HG03469 (cell line): ENCODE measurements at regions not wholly inside any gene's neighbourhood (a gene's known extent, or its start where the extent isn't known, plus 50 kb on each side); places are given as distances from the start of the nearest gene placed in this dataset.
A peak's percentile ranks its signal among the peaks of the same experiment; 100 is the strongest.
"Not testable (repeated sequence)": the region's sequence is repeated elsewhere in the genome, so short reads cannot be mapped to it uniquely, and the experiment has no call there.

Experiments used
- ATAC-seq: cut with Tn5 transposase; IDR thresholded peaks from one replicate; pipeline ENCODE4 v1.9.1; 2021; ENCODE audit warnings: mild to moderate bottlenecking, moderate library complexity, moderate number of reproducible peaks; ENCODE audit not compliant: unreplicated experiment

GRCh38 chr2:14433946-14434495 is 198.5 kb upstream of the LRATD1 start:
- ATAC-seq, result no peak

DNA sequence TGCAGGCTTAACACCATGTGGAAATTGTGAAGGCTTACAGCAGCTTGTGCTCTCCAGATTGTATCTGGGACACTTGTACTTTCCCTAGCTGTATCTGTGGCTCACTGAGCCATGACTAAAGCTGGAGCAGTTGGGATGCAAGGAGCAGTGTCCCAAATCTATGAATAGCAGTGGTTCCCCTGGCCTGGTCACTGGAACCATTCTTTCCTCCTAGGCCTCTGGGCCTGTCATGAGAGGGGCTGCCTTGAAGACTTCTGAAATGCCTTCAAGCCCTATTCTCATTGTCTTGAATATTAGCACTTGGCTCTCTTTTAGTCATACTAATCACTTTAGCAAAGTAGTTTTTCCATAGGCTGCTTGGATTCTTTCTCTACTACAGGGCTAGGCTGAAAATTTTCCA is 186.8 kb upstream of the LRATD1 start:
- ATAC-seq, result no peak

DNA sequence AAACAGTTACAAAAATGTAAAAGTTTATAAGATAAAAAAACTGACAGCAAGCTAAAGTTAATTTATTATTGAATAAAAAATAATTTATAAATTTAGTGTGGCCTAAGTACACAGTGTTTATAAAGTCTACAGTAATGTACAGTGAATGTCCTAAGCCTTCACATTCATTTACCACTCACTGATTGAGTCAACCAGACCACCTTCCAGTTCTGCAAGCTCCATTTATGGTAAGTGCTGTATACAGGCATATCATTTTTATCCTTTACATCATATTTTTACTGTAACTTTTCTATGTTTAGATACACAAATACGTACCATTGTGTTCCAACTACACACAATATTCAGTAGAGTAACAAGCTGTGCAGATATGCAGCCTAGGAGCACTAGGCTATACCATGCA is 184.2 kb upstream of the LRATD1 start:
- no peak for ATAC-seq

DNA sequence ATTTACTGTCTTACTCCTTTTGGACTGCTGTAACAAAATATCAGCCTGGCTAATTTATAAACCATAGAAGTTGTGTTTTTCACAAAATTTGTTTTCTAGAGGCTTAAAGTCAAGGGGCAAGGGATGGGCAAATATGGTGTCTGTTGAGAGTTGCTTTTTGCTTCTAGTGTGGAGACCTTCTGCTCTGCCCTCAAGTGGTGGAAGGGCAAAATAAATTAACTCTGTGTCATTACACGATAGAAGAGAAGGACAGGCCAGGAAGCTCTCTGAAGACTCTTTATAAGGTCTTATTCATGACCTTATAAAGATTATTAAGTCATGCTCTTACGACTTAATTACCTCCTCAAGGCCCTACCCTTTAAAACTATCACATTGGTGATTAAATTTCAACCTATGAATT is 181.2 kb upstream of the LRATD1 start:
- ATAC-seq, result no peak

DNA sequence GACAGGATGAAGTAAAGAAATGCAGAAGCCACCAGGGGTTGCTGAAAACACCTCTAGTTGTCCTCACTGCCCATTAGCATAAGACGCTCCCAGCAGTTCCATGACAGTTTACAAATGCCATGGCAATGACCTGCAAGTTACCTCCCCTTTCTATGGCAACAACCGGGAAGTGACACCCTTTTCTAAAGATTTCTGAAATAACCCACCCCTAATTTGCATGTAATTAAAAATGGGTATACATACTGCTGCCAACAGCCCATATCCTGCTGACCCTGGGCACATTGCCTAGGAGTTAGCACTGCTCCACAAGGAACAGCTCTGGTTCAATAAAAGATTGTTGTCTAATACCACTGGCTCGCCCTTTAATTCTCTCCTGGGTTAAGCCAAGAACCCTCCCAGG is 178.3 kb upstream of the LRATD1 start:
- no peak for ATAC-seq

DNA sequence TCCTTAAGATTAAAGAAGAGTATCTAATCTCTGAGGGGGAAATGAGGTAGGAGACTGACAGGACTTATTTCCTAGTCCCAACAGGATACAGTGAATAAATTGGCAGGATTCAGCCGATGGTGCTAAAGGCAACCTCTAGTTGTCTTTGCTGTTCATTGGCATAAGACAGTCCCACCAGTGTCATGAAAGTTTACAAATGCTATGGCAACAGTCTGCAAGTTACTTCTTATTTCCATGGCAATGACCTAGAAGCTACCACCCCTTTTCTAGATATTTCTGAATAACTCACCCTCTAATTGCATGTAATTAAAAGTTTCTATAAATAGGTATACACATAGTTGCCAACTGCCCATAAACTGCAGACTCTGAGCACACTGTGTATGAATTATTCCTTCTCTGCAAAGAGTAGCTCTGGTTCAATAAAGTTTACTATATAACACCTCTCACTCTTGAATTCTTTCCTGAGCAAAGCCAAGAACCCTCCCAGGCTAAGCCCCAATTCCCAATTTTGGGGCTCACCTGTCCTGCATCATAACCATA is 172.7 kb upstream of the LRATD1 start:
- ATAC-seq, result no peak

DNA sequence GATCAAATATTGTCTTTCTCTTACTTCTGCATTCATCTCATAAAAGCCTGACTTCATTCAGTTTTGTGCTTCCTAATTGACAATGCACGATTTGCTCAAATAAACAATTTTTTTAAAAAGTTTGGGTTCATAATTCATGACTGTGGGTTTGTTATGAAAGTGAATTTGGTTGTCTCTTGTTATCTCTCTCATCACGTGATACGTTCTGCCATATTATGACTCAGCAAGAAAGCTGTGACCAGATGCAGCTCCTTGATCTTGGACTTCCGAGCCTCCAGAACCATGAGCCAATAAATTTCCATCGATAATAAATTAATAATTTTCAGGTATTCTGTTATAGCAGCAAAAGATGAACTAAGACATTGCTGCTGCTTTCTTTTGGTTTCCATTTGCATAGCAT is 156.5 kb upstream of the LRATD1 start:
- ATAC-seq, result no peak

DNA sequence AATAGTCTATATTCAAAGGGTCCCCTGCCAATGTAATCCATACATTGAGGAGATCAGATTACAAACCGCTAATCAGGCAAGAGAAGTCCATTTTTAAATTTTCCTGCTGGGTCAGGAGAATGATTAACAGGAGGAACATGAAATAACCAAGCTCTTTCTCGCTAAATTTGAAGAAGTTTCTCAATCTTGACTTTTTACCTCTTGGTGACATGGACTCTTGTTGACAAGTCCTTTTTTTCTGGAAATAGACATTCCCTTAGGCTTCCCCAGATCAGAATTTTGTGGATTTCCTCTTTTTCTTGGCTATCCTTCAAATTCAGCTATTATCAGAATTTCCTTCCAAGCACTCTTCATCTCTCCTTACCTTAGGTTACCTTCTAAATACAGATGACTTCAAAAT is 153.0 kb upstream of the LRATD1 start:
- ATAC-seq, result no peak

GRCh38 chr2:14480120-14480519 is 152.4 kb upstream of the LRATD1 start:
- ATAC-seq, result no peak

DNA sequence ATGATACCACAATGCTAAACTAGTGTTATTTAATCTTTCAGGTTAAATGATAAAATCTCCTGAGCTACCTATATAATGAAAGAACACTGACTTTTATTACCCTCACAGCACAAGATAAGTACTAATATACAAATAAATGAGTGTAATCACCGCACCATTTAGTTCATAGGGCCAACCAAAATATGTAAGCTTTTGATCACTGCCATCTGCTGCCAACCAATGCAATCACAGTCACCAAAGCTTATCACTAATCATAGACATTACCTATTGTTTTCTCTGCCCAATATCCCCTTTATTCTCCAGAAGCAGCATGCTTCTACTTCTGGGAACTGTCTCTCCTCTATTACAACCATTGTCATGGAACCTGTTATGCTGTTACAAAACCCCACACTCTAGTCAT is 151.6 kb upstream of the LRATD1 start:
- ATAC-seq, result no peak

- no peak for ATAC-seq
Observed at GRCh38 chr2:14492920-14493503, 139.5 kb upstream of the LRATD1 start.

- ATAC-seq, result no peak
Observed at GRCh38 chr2:14494759-14495158, 137.8 kb upstream of the LRATD1 start.

- ATAC-seq, result no peak
Observed at GRCh38 chr2:14501061-14501460, 131.5 kb upstream of the LRATD1 start.

- not testable (repeated sequence) for ATAC-seq
Observed at GRCh38 chr2:14506955-14507354, 125.6 kb upstream of the LRATD1 start.

GRCh38 chr2:14511541-14511940 is 121.0 kb upstream of the LRATD1 start:
- ATAC-seq, result no peak

GRCh38 chr2:14513903-14514302 is 118.6 kb upstream of the LRATD1 start:
- no peak for ATAC-seq

DNA sequence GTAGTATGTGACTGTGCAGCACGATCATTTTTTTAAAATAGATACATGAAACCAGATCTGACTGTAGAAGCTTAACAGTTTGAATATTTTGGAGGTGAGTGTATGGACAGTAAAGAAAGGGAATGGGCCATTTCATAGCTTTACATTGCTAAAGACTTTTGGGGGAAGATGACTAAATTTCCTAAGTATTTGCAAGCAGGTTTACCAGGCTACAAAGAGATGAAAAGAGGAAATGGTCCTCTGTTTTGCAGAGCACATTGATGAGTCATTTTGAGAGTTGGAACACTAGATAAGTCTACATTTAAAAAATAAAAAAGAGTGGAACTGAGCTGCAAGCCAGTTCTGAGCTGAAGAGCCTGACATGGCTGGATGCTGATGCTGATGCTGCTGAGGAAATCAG is 115.7 kb upstream of the LRATD1 start:
- peak; percentile 67 for ATAC-seq

DNA sequence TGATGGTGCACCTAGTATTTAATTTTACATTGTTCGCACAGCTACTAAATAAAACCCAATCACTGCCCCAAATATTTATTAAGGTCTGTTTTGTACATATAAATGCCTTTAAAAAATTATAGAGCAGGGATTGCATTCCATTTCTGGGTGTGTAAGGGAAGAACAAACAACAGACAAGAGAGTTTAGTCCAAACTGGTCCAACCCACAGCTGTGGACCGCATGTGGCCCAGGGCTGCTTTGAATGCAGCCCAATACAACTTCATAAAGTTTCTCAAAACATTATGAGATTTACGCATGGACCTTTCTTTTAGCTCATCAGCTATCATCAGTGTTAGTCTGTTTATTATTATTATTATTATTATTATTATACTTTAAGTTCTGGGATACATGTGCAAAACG is 114.8 kb upstream of the LRATD1 start:
- ATAC-seq, result no peak

GRCh38 chr2:14520385-14520945 is 112.1 kb upstream of the LRATD1 start:
- ATAC-seq, result no peak

DNA sequence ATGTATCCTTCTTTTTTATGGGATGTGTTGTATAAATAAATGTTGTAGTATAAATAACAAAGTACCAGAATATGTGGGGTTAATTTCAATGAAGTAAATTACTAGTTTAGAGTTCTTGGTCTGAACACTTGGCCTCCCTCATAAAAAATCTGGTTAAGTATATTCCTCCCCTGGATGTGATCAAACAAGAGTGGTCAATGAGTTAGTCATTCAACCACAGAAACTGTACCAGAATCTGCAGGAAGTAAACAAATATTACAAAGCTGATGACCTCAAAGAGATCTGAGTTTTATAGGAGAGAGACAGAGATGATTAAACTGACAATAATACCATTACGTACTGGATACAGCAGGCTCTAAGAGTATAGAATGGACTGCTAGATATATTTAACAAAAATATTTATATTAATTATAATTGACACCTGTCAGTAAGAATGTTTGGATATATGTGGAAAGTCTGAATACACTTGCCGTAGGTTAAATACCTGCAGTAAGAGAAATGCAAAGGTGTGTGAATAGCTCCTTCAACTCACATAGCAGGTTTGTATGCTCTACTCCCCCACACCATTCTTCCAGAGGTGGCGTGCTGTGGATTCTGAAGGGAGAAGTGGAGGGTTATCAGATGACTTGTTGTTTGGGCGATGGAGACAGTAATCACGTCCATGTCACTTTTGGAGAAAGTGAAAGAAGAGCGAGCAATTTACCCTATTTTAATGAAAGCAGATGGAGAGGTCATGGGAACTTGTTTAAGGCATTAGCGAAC is 108.3 kb upstream of the LRATD1 start:
- ATAC-seq, result no peak

- ATAC-seq, result no peak
Observed at GRCh38 chr2:14524803-14525080, 107.8 kb upstream of the LRATD1 start.

GRCh38 chr2:14530506-14530905 is 102.0 kb upstream of the LRATD1 start:
- no peak for ATAC-seq
